ENCODE measurements at regions not wholly inside any gene's neighbourhood (a gene's known extent, or its start where the extent isn't known, plus 50 kb on each side); places are given as distances from the start of the nearest gene placed in this dataset.

DNA sequence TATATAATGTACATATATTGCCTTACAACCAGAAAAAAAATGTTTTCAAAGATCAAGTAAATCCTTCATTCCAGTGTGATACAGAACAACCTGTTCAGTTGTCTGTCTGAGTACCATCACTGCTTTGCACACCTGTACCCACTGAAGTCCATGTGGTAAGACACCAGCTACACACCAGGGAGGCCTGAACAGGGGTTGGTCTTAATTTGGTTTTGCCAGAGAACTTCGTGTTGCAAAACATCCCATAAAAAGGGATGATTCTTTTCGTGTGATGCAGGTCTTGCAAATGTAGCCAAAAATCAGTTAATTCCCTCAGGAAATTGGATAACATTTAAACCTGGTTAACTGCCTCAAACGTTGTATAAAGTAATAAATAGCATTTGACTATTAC lies 73.7 kb upstream of the SLC1A4 start:
- Histone ChIP-seq H3K4me1 (replicated peaks in 1 of 4; ENCODE audit: control insufficient read depth in 3 of 4, insufficient read depth in 4 of 4, low read length in 3 of 4) (peaks cover 0 to 6% (median 4%) of the 10 kb centered on the region in 4 experiments; a peak in 6 of 7 replicates), H3K18ac (ENCODE audit: extremely low read depth, low read length) (no peak overlapping the region), H3K79me1 (ENCODE audit: low read depth, low read length) (no peaks in the 10 kb centered on the region), H2BK5ac (ENCODE audit: low read depth, low read length) (no peak overlapping the region), H2BK12ac (ENCODE audit: low read depth, low read length) (no peak overlapping the region), H4K91ac (replicated peaks; ENCODE audit: insufficient read length, low read length) (no peak overlapping the region), H2BK15ac (ENCODE audit: low read length) (no peak overlapping the region), H3K9ac (replicated peaks in 1 of 4; ENCODE audit: extremely low read depth in 1 of 4, low read depth in 3 of 4, low read length in 3 of 4) (no peak overlapping the region), H3K4ac (replicated peaks; ENCODE audit: insufficient read length, low read depth, low read length) (no peak overlapping the region), H3K4me3 (ENCODE audit: extremely low read depth in 1 of 4, insufficient read depth in 2 of 4, low read depth in 3 of 4, low read length in 4 of 4) (no peak overlapping the region), H3K27me3 (replicated peaks in 1 of 4; ENCODE audit: control insufficient read depth in 3 of 4, extremely low read depth in 1 of 4, insufficient read depth in 3 of 4, low read length in 3 of 4) (peaks cover 0 to 7% (median 3%) of the 10 kb centered on the region in 4 experiments; a peak in 3 of 7 replicates), H3K23ac (ENCODE audit: insufficient read length) (no peak overlapping the region), H3K23me2 (ENCODE audit: low read depth, low read length) (no peaks in the 10 kb centered on the region), H3K4me2 (ENCODE audit: insufficient read depth in 1 of 2, low read depth in 2 of 2, low read length in 2 of 2) (no peak overlapping the region), H3K27ac (ENCODE audit: low read depth, low read length) (no peak overlapping the region), H4K20me1 (replicated peaks in 1 of 2; ENCODE audit: control insufficient read depth in 1 of 2, insufficient read depth in 2 of 2, low read length in 2 of 2) (no peaks in the 10 kb centered on the region), H3K36me3 (ENCODE audit: control insufficient read depth in 2 of 4, insufficient read depth in 4 of 4, low read length in 3 of 4) (no peaks in the 10 kb centered on the region), H2BK120ac (replicated peaks; ENCODE audit: low read depth, low read length) (no peak overlapping the region), H3K14ac (ENCODE audit: insufficient read length) (no peak overlapping the region), H3K79me2 (ENCODE audit: control insufficient read depth in 1 of 2, insufficient read depth in 2 of 2, low read length in 2 of 2) (no peaks in the 10 kb centered on the region), H3K9me3 (ENCODE audit: insufficient read depth in 2 of 2, low read depth in 1 of 2, low read length in 1 of 2) (no peaks in the 10 kb centered on the region), H2AK5ac (ENCODE audit: low read depth, low read length) (no peak overlapping the region), H4K5ac (ENCODE audit: insufficient read length, low read depth, low read length) (no peak overlapping the region), H3K56ac (replicated peaks; ENCODE audit: insufficient read length, low read depth, low read length) (no peak overlapping the region), H4K8ac (ENCODE audit: extremely low read depth, insufficient read depth, low read length) (no peak overlapping the region), H2BK20ac (ENCODE audit: low read length) (no peak overlapping the region), H2AFZ (ENCODE audit: low read length) (no peak overlapping the region)
- 74% methylated on average over 3 of the region's 3 CpGs; no CpG with 5 or more reads in 1 of the 2 experiments for WGBS, 2 experiments (ENCODE audit: extremely low coverage in 1 of 2, insufficient coverage in 1 of 2, insufficient read length in 1 of 2, insufficient replicate concordance in 2 of 2, low coverage in 1 of 2, low lambda C conversion rate in 2 of 2, missing lambda C conversion rate in 1 of 2)
- CTCF ChIA-PET (ENCODE audit: partially characterized antibody): interaction anchor here (0.8 to 8.7 kb wide), 16 partner anchors 10 to 587 kb away, joined by 3 to 64 read pairs (median 4); partner anchors contain the start of gene SLC1A4
- DNase-seq (ENCODE audit: low read depth in 1 of 2, low spot score in 2 of 2) (no peak), FAIRE-seq (no peak)
- POLR2A ChIA-PET (ENCODE audit: partially characterized antibody): no interaction called here
- TF ChIP-seq BRCA1 (IDR thresholded peaks at IDR 0.05; ENCODE audit: low read depth, low read length) (no peak), KDM5A (IDR thresholded peaks at IDR 0.05; ENCODE audit: low read length) (no peak), CTBP2 (IDR thresholded peaks at IDR 0.05; ENCODE audit: borderline replicate concordance, insufficient read depth, insufficient read length, low read length) (no peak)

Measured in H1 (cell line).